ENCODE measurements at regions not wholly inside any gene's neighbourhood (a gene's known extent, or its start where the extent isn't known, plus 50 kb on each side); places are given as distances from the start of the nearest gene placed in this dataset.

GRCh38 chr20:22762576-22763256 lies 178.3 kb upstream of the FOXA2 start:
- ChIA-PET POLR2A (no interaction called here), CTCF (no interaction called here)
- TF ChIP-seq LEF1 (IDR thresholded peaks at IDR 0.05; ENCODE audit: borderline replicate concordance) (no peak), ZNF384 (IDR thresholded peaks at IDR 0.05) (no peak), TARDBP (IDR thresholded peaks at IDR 0.05) (no peak), SP1 (IDR thresholded peaks at IDR 0.05) (no peak), BHLHE40 (IDR thresholded peaks at IDR 0.05; ENCODE audit: borderline replicate concordance) (no peak), CTBP1 (IDR thresholded peaks at IDR 0.05; ENCODE audit: borderline replicate concordance) (no peak)
- no peak for DNase-seq (ENCODE audit: extremely low spot score)

- no peak for DNase-seq (ENCODE audit: extremely low spot score)
- POLR2A ChIA-PET, result no interaction called here
- TF ChIP-seq TARDBP (IDR thresholded peaks at IDR 0.05), result no peak
- no peak for TF ChIP-seq ELF4 (IDR thresholded peaks at IDR 0.05)
- TF ChIP-seq SP1 (IDR thresholded peaks at IDR 0.05), result no peak
- no peak for TF ChIP-seq NFRKB (IDR thresholded peaks at IDR 0.05)
- no peak for TF ChIP-seq CTBP1 (IDR thresholded peaks at IDR 0.05; ENCODE audit: borderline replicate concordance)
- TF ChIP-seq PKNOX1 (IDR thresholded peaks at IDR 0.05), result no peak
- TF ChIP-seq ARNT (IDR thresholded peaks at IDR 0.05), result no peak
- TF ChIP-seq ZNF384 (IDR thresholded peaks at IDR 0.05), result no peak
- no peak for TF ChIP-seq FOXA1 (IDR thresholded peaks at IDR 0.05)
- no peak for TF ChIP-seq BHLHE40 (IDR thresholded peaks at IDR 0.05; ENCODE audit: borderline replicate concordance)
- no peak for TF ChIP-seq FOXM1 (IDR thresholded peaks at IDR 0.05; ENCODE audit: borderline replicate concordance)
- no peak for TF ChIP-seq HDGF (IDR thresholded peaks at IDR 0.05; ENCODE audit: borderline replicate concordance)
- no peak for TF ChIP-seq LEF1 (IDR thresholded peaks at IDR 0.05; ENCODE audit: borderline replicate concordance)
- TF ChIP-seq FOXK2 (IDR thresholded peaks at IDR 0.05), result no peak
- no peak for TF ChIP-seq SUZ12 (IDR thresholded peaks at IDR 0.05)
- CTCF ChIA-PET, result no interaction called here
Measured at GRCh38 chr20:22763257-22763906, 179.0 kb upstream of the FOXA2 start.

- DNase-seq (ENCODE audit: extremely low spot score), result no peak
- no peak for TF ChIP-seq LEF1 (IDR thresholded peaks at IDR 0.05; ENCODE audit: borderline replicate concordance)
- TF ChIP-seq BHLHE40 (IDR thresholded peaks at IDR 0.05; ENCODE audit: borderline replicate concordance), result no peak
- TF ChIP-seq FOXM1 (IDR thresholded peaks at IDR 0.05; ENCODE audit: borderline replicate concordance), result no peak
- no peak for TF ChIP-seq FOXK2 (IDR thresholded peaks at IDR 0.05)
- no peak for TF ChIP-seq FOXA1 (IDR thresholded peaks at IDR 0.05)
- TF ChIP-seq CTBP1 (IDR thresholded peaks at IDR 0.05; ENCODE audit: borderline replicate concordance), result no peak
- no peak for TF ChIP-seq TARDBP (IDR thresholded peaks at IDR 0.05)
- TF ChIP-seq SP1 (IDR thresholded peaks at IDR 0.05), result no peak
- no peak for TF ChIP-seq L3MBTL2 (conservative IDR thresholded peaks at IDR 0.05)
- POLR2A ChIA-PET, result no interaction called here
- CTCF ChIA-PET, result interaction anchor here (0.6 to 0.7 kb wide), 2 partner anchors 84 to 268 kb away, joined by 3 read pairs; no protein-coding TSS in a partner anchor
Measured at GRCh38 chr20:22768266-22769178, 184.2 kb upstream of the FOXA2 start.

GRCh38 chr20:22770241-22770800 lies 185.9 kb upstream of the FOXA2 start:
- CTCF ChIA-PET, result no interaction called here
- POLR2A ChIA-PET, result no interaction called here
- no peak for DNase-seq (ENCODE audit: extremely low spot score)
- TF ChIP-seq PKNOX1 (IDR thresholded peaks at IDR 0.05) (no peak), HDGF (IDR thresholded peaks at IDR 0.05; ENCODE audit: borderline replicate concordance) (no peak), ZNF384 (IDR thresholded peaks at IDR 0.05) (no peak), FOXK2 (IDR thresholded peaks at IDR 0.05) (no peak), FOXA1 (IDR thresholded peaks at IDR 0.05) (no peak), SP1 (IDR thresholded peaks at IDR 0.05) (no peak), ELF4 (IDR thresholded peaks at IDR 0.05) (no peak), CTBP1 (IDR thresholded peaks at IDR 0.05; ENCODE audit: borderline replicate concordance) (no peak), LEF1 (IDR thresholded peaks at IDR 0.05; ENCODE audit: borderline replicate concordance) (no peak), SUZ12 (IDR thresholded peaks at IDR 0.05) (no peak), FOXM1 (IDR thresholded peaks at IDR 0.05; ENCODE audit: borderline replicate concordance) (no peak), L3MBTL2 (conservative IDR thresholded peaks at IDR 0.05) (no peak), TARDBP (IDR thresholded peaks at IDR 0.05) (no peak), NFRKB (IDR thresholded peaks at IDR 0.05) (no peak), BHLHE40 (IDR thresholded peaks at IDR 0.05; ENCODE audit: borderline replicate concordance) (no peak), ARNT (IDR thresholded peaks at IDR 0.05) (no peak)

GRCh38 chr20:22771706-22772105 lies 187.3 kb upstream of the FOXA2 start:
- TF ChIP-seq TARDBP (IDR thresholded peaks at IDR 0.05) (no peak), ARNT (IDR thresholded peaks at IDR 0.05) (no peak), NFRKB (IDR thresholded peaks at IDR 0.05) (no peak), SP1 (IDR thresholded peaks at IDR 0.05) (no peak), FOXK2 (IDR thresholded peaks at IDR 0.05) (no peak), LEF1 (IDR thresholded peaks at IDR 0.05; ENCODE audit: borderline replicate concordance) (no peak), BHLHE40 (IDR thresholded peaks at IDR 0.05; ENCODE audit: borderline replicate concordance) (no peak), L3MBTL2 (conservative IDR thresholded peaks at IDR 0.05) (no peak), CTBP1 (IDR thresholded peaks at IDR 0.05; ENCODE audit: borderline replicate concordance) (no peak), ELF4 (IDR thresholded peaks at IDR 0.05) (no peak), ZNF384 (IDR thresholded peaks at IDR 0.05) (no peak), FOXA1 (IDR thresholded peaks at IDR 0.05) (no peak)
- DNase-seq (ENCODE audit: extremely low spot score), result no peak
- ChIA-PET POLR2A (no interaction called here), CTCF (interaction anchor here (0.6 kb wide), 1 partner anchor 180 kb away, joined by 3 read pairs; no protein-coding TSS in a partner anchor)

All from HEK293T (cell line).